DMS153 (cell line): ENCODE measurements at regions not wholly inside any gene's neighbourhood (a gene's known extent, or its start where the extent isn't known, plus 50 kb on each side); places are given as distances from the start of the nearest gene placed in this dataset.

Source experiments
- DNase-seq: peaks from one replicate; lab custom pipeline; 2025; lab: John Stamatoyannopoulos, UW

GRCh38 chr12:16136219-16136988, 141.1 kb downstream of the SLC15A5 start:
- DNase-seq: no peak

- DNase-seq: no peak
These were observed 142.2 kb downstream of the SLC15A5 start for GRCh38 chr12:16135323-16135722.

GRCh38 chr12:16130343-16130742, 147.1 kb downstream of the SLC15A5 start:
- DNase-seq: no peak

GRCh38 chr12:16121953-16122352, 155.5 kb downstream of the SLC15A5 start:
- DNase-seq: no peak

- DNase-seq: no peak
These were observed 157.7 kb downstream of the SLC15A5 start for GRCh38 chr12:16119618-16120415.

GRCh38 chr12:16118586-16118985, 158.9 kb downstream of the SLC15A5 start:
- DNase-seq: no peak

- peak; percentile 44 for DNase-seq
These were observed 164.6 kb downstream of the SLC15A5 start for GRCh38 chr12:16112612-16113560.

GRCh38 chr12:16112130-16112529, 165.4 kb downstream of the SLC15A5 start:
- DNase-seq: no peak

GRCh38 chr12:16110596-16110995, 166.9 kb downstream of the SLC15A5 start:
- DNase-seq: no peak

- no peak for DNase-seq
These were observed 173.6 kb downstream of the SLC15A5 start for GRCh38 chr12:16103851-16104250.

GRCh38 chr12:16100206-16100605, 177.3 kb downstream of the SLC15A5 start:
- DNase-seq: no peak

- no peak for DNase-seq
These were observed 181.1 kb downstream of the SLC15A5 start for GRCh38 chr12:16096273-16096849.

GRCh38 chr12:16095531-16096110, 181.9 kb downstream of the SLC15A5 start:
- DNase-seq: no peak

- DNase-seq: no peak
These were observed 183.0 kb downstream of the SLC15A5 start for GRCh38 chr12:16094437-16094836.

- no peak for DNase-seq
These were observed 182.7 kb downstream of the DERA start for GRCh38 chr12:16093825-16094224.

GRCh38 chr12:16090974-16091373, 179.8 kb downstream of the DERA start:
- no peak for DNase-seq

- no peak for DNase-seq
These were observed 177.3 kb downstream of the DERA start for GRCh38 chr12:16088421-16088820.
